Lower lobe of right lung (tissue), 2 donors: ENCODE measurements at regions not wholly inside any gene's neighbourhood (a gene's known extent, or its start where the extent isn't known, plus 50 kb on each side); places are given as distances from the start of the nearest gene placed in this dataset.

Experiments used
- ATAC-seq, 2 donors: fragments of 200-7000 bp; cut with Tn5 transposase; one replicate each; pipeline ENCODE4 v1.9.1; 2020 to 2022; ENCODE audit warnings: mild to moderate bottlenecking in 2 of 2, moderate library complexity in 2 of 2
- DNase-seq: peaks from one replicate; pipeline ENCODE4 v3.0.0-alpha.2; 2020
- H3K27ac ChIP-seq: fragments of 200-600 bp; one replicate; pipeline ENCODE4 v1.8.0; 2022
- H3K27me3 ChIP-seq: fragments of 200-600 bp; one replicate; pipeline ENCODE4 v1.8.0; 2022; ENCODE audit warnings: low read depth
- H3K36me3 ChIP-seq: fragments of 200-600 bp; one replicate; pipeline ENCODE4 v1.8.0; 2022; ENCODE audit warnings: mild to moderate bottlenecking
- H3K4me1 ChIP-seq: fragments of 200-600 bp; one replicate; pipeline ENCODE4 v1.8.0; 2022
- H3K4me3 ChIP-seq: fragments of 200-600 bp; one replicate; pipeline ENCODE4 v1.8.0; 2022; ENCODE audit warnings: mild to moderate bottlenecking
- H3K9me3 ChIP-seq: fragments of 200-600 bp; one replicate; pipeline ENCODE4 v1.8.0; 2022
- CTCF ChIP-seq: fragments of 200-600 bp; IDR thresholded peaks from one replicate; pipeline ENCODE4 v1.8.0; 2022; ENCODE audit warnings: antibody characterized with exemption, mild to moderate bottlenecking
- intact Hi-C: fragments of 100-400 bp; cut with DNase I; formaldehyde crosslinking; loops from one replicate; pipeline ENCODE4 v1.11.0; 2022
- donor health status: DM: no; HTN: yes; CAD: no; lungs with severe emphysema.

- intact Hi-C loops: no loop called here
- no peak overlapping the region for H3K4me3 ChIP-seq
- DNase-seq (no peak), ATAC-seq (no peak)
- H3K27ac ChIP-seq: no peak overlapping the region
- H3K9me3 ChIP-seq: no peaks in the 10 kb centered on the region
- no peaks in the 10 kb centered on the region for H3K27me3 ChIP-seq
- no peaks in the 10 kb centered on the region for H3K36me3 ChIP-seq
- no peak for TF ChIP-seq CTCF
- H3K4me1 ChIP-seq: no peaks in the 10 kb centered on the region
Observed at GRCh38 chr14:86430853-86431252, 900.9 kb downstream of the FLRT2 start.

- TF ChIP-seq CTCF: no peak
- no peak for ATAC-seq
- Histone ChIP-seq H3K27me3 (no peaks in the 10 kb centered on the region), H3K9me3 (no peaks in the 10 kb centered on the region), H3K36me3 (no peaks in the 10 kb centered on the region), H3K4me3 (no peak overlapping the region), H3K27ac (no peak overlapping the region), H3K4me1 (no peaks in the 10 kb centered on the region)
- intact Hi-C loops: no loop called here
- no peak for DNase-seq
Observed at GRCh38 chr14:86423214-86423613, 893.3 kb downstream of the FLRT2 start.

- no peak overlapping the region for H3K27ac ChIP-seq
- ATAC-seq (no peak), DNase-seq (no peak)
- H3K9me3 ChIP-seq: no peaks in the 10 kb centered on the region
- no peak for TF ChIP-seq CTCF
- no peak overlapping the region for H3K4me3 ChIP-seq
- H3K36me3 ChIP-seq: no peaks in the 10 kb centered on the region
- H3K27me3 ChIP-seq: no peaks in the 10 kb centered on the region
- H3K4me1 ChIP-seq: no peaks in the 10 kb centered on the region
- intact Hi-C loops: no loop called here
Observed at GRCh38 chr14:86420131-86420530, 890.2 kb downstream of the FLRT2 start.

- ATAC-seq: no peak
- no peak for TF ChIP-seq CTCF
- Histone ChIP-seq H3K36me3 (no peaks in the 10 kb centered on the region), H3K4me1 (no peaks in the 10 kb centered on the region), H3K27ac (no peak overlapping the region), H3K4me3 (no peak overlapping the region), H3K9me3 (no peaks in the 10 kb centered on the region), H3K27me3 (no peaks in the 10 kb centered on the region)
- DNase-seq: no peak
- intact Hi-C loops: no loop called here
Observed at GRCh38 chr14:86414146-86414545, 884.2 kb downstream of the FLRT2 start.

GRCh38 chr14:86404989-86405649, 875.2 kb downstream of the FLRT2 start:
- no peak for ATAC-seq
- intact Hi-C loops: no loop called here

More at GRCh38 chr14:86404989-86405649, 875.2 kb downstream of the FLRT2 start:
- Histone ChIP-seq H3K27me3 (no peaks in the 10 kb centered on the region), H3K36me3 (no peaks in the 10 kb centered on the region), H3K4me3 (no peak overlapping the region), H3K9me3 (no peaks in the 10 kb centered on the region), H3K4me1 (no peaks in the 10 kb centered on the region), H3K27ac (no peak overlapping the region)
- no peak for DNase-seq
- no peak for TF ChIP-seq CTCF
